Smooth muscle cell (in vitro differentiated cells): ENCODE measurements at regions not wholly inside any gene's neighbourhood (a gene's known extent, or its start where the extent isn't known, plus 50 kb on each side); places are given as distances from the start of the nearest gene placed in this dataset.
A peak's percentile ranks its signal among the peaks of the same experiment; 100 is the strongest.

ENCODE experiments used
- DNase-seq: peaks from one replicate; lab custom pipeline; 2025; ENCODE audit not compliant: unreplicated experiment; lab: John Stamatoyannopoulos, UW
- H2AFZ ChIP-seq: fragments of 200-600 bp; sonication (generic); 2 replicates; pipeline ENCODE4 v1.6.0; 2016; ENCODE audit warnings: antibody characterized with exemption, low read depth, mild to moderate bottlenecking
- H3F3A ChIP-seq: fragments of 200-600 bp; sonication (generic); 2 replicates; pipeline ENCODE4 v1.6.0; 2017; ENCODE audit warnings: antibody characterized with exemption, low read depth
- H3K27ac ChIP-seq: fragments of 200-600 bp; sonication (generic); 2 replicates; pipeline ENCODE4 v1.5.1; 2016; ENCODE audit warnings: low read depth, mild to moderate bottlenecking
- H3K27me3 ChIP-seq: fragments of 200-600 bp; sonication (generic); 2 replicates; pipeline ENCODE4 v1.6.1; 2016; ENCODE audit warnings: low read depth, mild to moderate bottlenecking
- H3K36me3 ChIP-seq: fragments of 200-600 bp; sonication (generic); 2 replicates; pipeline ENCODE4 v1.5.1; 2016; ENCODE audit warnings: low read depth
- H3K4me1 ChIP-seq: fragments of 200-600 bp; sonication (generic); 2 replicates; pipeline ENCODE4 v1.5.1; 2016; ENCODE audit warnings: low read depth
- H3K4me2 ChIP-seq: fragments of 200-600 bp; sonication (generic); 2 replicates; pipeline ENCODE4 v1.6.0; 2016; ENCODE audit warnings: mild to moderate bottlenecking
- H3K4me3 ChIP-seq: fragments of 200-600 bp; sonication (generic); 2 replicates; pipeline ENCODE4 v1.5.1; 2016; ENCODE audit warnings: mild to moderate bottlenecking
- H3K79me2 ChIP-seq: fragments of 200-600 bp; sonication (generic); 2 replicates; pipeline ENCODE4 v1.6.0; 2016; ENCODE audit warnings: low read depth, mild to moderate bottlenecking
- H3K9ac ChIP-seq: fragments of 200-600 bp; sonication (generic); 2 replicates; pipeline ENCODE4 v1.6.0; 2016; ENCODE audit warnings: low read depth
- H3K9me3 ChIP-seq: fragments of 200-600 bp; sonication (generic); replicated peaks from 2 replicates; pipeline ENCODE4 v1.5.1; 2016; ENCODE audit warnings: low read depth
- H4K20me1 ChIP-seq: fragments of 200-600 bp; sonication (generic); 2 replicates; pipeline ENCODE4 v1.6.0; 2016; ENCODE audit warnings: low read depth
- CTCF ChIP-seq: fragments of 200-600 bp; sonication (generic); IDR thresholded peaks from 2 replicates; pipeline ENCODE4 v1.5.1; 2017; ENCODE audit warnings: borderline replicate concordance, mild to moderate bottlenecking, antibody characterized with exemption; ENCODE audit not compliant: insufficient read depth, poor library complexity, severe bottlenecking
- WGBS: methylation state at CpG from one replicate; pipeline ENCODE4 v1.1.7; 2016; ENCODE audit warnings: low lambda C conversion rate; 5-methylcytosine and 5-hydroxymethylcytosine counted together

GRCh38 chr1:221795380-221795779 lies 53.5 kb upstream of the DUSP10 start:
- no peaks in the 10 kb centered on the region for H4K20me1 ChIP-seq

GRCh38 chr1:221794935-221795334 lies 53.0 kb upstream of the DUSP10 start:
- Histone ChIP-seq H3K9me3 (peaks cover 4% of the 10 kb centered on the region), H3K79me2 (no peaks in the 10 kb centered on the region), H3K4me1 (no peaks in the 10 kb centered on the region), H4K20me1 (no peaks in the 10 kb centered on the region), H2AFZ (no peak overlapping the region), H3K4me2 (no peak overlapping the region), H3F3A (no peaks in the 10 kb centered on the region), H3K4me3 (no peak overlapping the region), H3K36me3 (no peaks in the 10 kb centered on the region), H3K27ac (peak overlapping the region; percentile 66), H3K27me3 (no peaks in the 10 kb centered on the region), H3K9ac (no peak overlapping the region)
- no peak for TF ChIP-seq CTCF
- 84% methylated on average over 1 of the region's 1 CpG for WGBS
- DNase-seq, result no peak

More at GRCh38 chr1:221795380-221795779, 53.5 kb upstream of the DUSP10 start:
- Histone ChIP-seq H3K9me3 (peaks cover 4% of the 10 kb centered on the region), H3F3A (no peaks in the 10 kb centered on the region), H3K4me3 (no peak overlapping the region), H3K27ac (no peak overlapping the region), H3K9ac (no peak overlapping the region), H3K36me3 (no peaks in the 10 kb centered on the region), H3K4me2 (no peak overlapping the region), H3K79me2 (no peaks in the 10 kb centered on the region), H2AFZ (no peak overlapping the region), H3K27me3 (no peaks in the 10 kb centered on the region), H3K4me1 (no peaks in the 10 kb centered on the region)
- no peak for TF ChIP-seq CTCF
- WGBS, result 94% methylated on average over 3 of the region's 3 CpGs
- no peak for DNase-seq

- Histone ChIP-seq H3K9ac (peak overlapping the region; percentile 21), H3K4me1 (no peaks in the 10 kb centered on the region), H4K20me1 (no peaks in the 10 kb centered on the region), H3K4me3 (no peak overlapping the region), H3K27ac (peak overlapping the region; percentile 66), H2AFZ (peak overlapping the region; percentile 31), H3K36me3 (no peaks in the 10 kb centered on the region), H3K27me3 (no peaks in the 10 kb centered on the region), H3F3A (no peaks in the 10 kb centered on the region), H3K79me2 (no peaks in the 10 kb centered on the region), H3K4me2 (no peak overlapping the region), H3K9me3 (no peaks in the 10 kb centered on the region)
- no peak for TF ChIP-seq CTCF
- DNase-seq, result no peak
- WGBS, result 57% methylated on average over 2 of the region's 2 CpGs
Measured at GRCh38 chr1:221794079-221794670, 52.3 kb upstream of the DUSP10 start.

- Histone ChIP-seq H3K9me3 (no peaks in the 10 kb centered on the region), H3K27me3 (no peaks in the 10 kb centered on the region), H3K79me2 (no peaks in the 10 kb centered on the region), H3F3A (no peaks in the 10 kb centered on the region), H4K20me1 (no peaks in the 10 kb centered on the region), H3K4me1 (peaks cover 3% of the 10 kb centered on the region), H3K4me3 (no peak overlapping the region), H2AFZ (peak overlapping the region; percentile 31), H3K9ac (peak overlapping the region; percentile 21), H3K36me3 (no peaks in the 10 kb centered on the region), H3K27ac (peak overlapping the region; percentile 66), H3K4me2 (no peak overlapping the region)
- 74% methylated on average over 3 of the region's 3 CpGs for WGBS
- TF ChIP-seq CTCF, result no peak
- DNase-seq, result no peak
Measured at GRCh38 chr1:221793439-221794078, 51.7 kb upstream of the DUSP10 start.
